Liver (tissue), 8 donors: ENCODE measurements at regions not wholly inside any gene's neighbourhood (a gene's known extent, or its start where the extent isn't known, plus 50 kb on each side); places are given as distances from the start of the nearest gene placed in this dataset.

Experiments used
- DNase-seq: peaks from one replicate; pipeline ENCODE4 v3.0.0-alpha.2; 2017; ENCODE audit warnings: low spot score
- H3K27ac ChIP-seq, 2 donors: one replicate each; pipeline ENCODE4 v1.7.0; 2013; ENCODE audit warnings: inconsistent platforms in 2 of 2, low read length in 2 of 2, control low read depth in 1 of 2, low read depth in 1 of 2, mild to moderate bottlenecking in 1 of 2
- H3K27me3 ChIP-seq, 4 donors: one replicate each; pipeline versions ENCODE4 v1.6.1 to v1.7.0; 2013; ENCODE audit warnings: low read length in 3 of 4, inconsistent platforms in 1 of 4, mild to moderate bottlenecking in 1 of 4, moderate library complexity in 1 of 4; ENCODE audit not compliant: control insufficient read depth in 4 of 4, insufficient read depth in 4 of 4
- H3K36me3 ChIP-seq, 4 donors: one replicate each; pipeline versions ENCODE4 v1.6.1 to v1.7.0; 2013; ENCODE audit warnings: low read length in 3 of 4, mild to moderate bottlenecking in 3 of 4, low read depth in 1 of 4, moderate library complexity in 1 of 4; ENCODE audit not compliant: control insufficient read depth in 4 of 4, insufficient read depth in 3 of 4
- H3K4me1 ChIP-seq, 4 donors: one replicate each; pipeline versions ENCODE4 v1.6.1 to v1.7.0; 2013; ENCODE audit warnings: low read length in 3 of 4, mild to moderate bottlenecking in 3 of 4, moderate library complexity in 1 of 4; ENCODE audit not compliant: control insufficient read depth in 4 of 4, insufficient read depth in 4 of 4
- H3K4me3 ChIP-seq, 3 donors: one replicate each; pipeline versions ENCODE4 v1.6.1 to v1.7.0; 2013; ENCODE audit warnings: low read length in 3 of 3, control low read depth in 1 of 3, low read depth in 1 of 3, mild to moderate bottlenecking in 1 of 3
- H3K9ac ChIP-seq, 2 donors: one replicate each; pipeline ENCODE4 v1.7.0; 2013; ENCODE audit warnings: low read length in 2 of 2, mild to moderate bottlenecking in 2 of 2, moderate library complexity in 2 of 2, control low read depth in 1 of 2, low read depth in 1 of 2
- H3K9me3 ChIP-seq, 4 donors: one replicate each; pipeline versions ENCODE4 v1.6.1 to v1.7.0; 2013; ENCODE audit warnings: low read length in 3 of 4; ENCODE audit not compliant: control insufficient read depth in 4 of 4
- ATF3 ChIP-seq: IDR thresholded peaks from 2 replicates; pipeline ENCODE4 v1.6.1; 2016; ENCODE audit warnings: antibody characterized with exemption
- CTCF ChIP-seq: fragments of 150-350 bp; IDR thresholded peaks from 2 replicates; pipeline ENCODE4 v1.5.1; 2017; ENCODE audit warnings: improper control_type of control experiment, low read depth, low read length; ENCODE audit not compliant: missing input control
- EGR1 ChIP-seq, 2 donors: IDR thresholded peaks; 2 replicates each; pipeline ENCODE4 v1.6.1; 2016 to 2018; ENCODE audit warnings: antibody characterized with exemption in 2 of 2, low read depth in 2 of 2
- FOXA1 ChIP-seq: IDR thresholded peaks from 2 replicates; pipeline ENCODE4 v1.6.1; 2016; ENCODE audit warnings: antibody characterized with exemption
- FOXA2 ChIP-seq: IDR thresholded peaks from 2 replicates; pipeline ENCODE4 v1.6.1; 2016; ENCODE audit warnings: antibody characterized with exemption
- GABPA ChIP-seq, 2 donors: IDR thresholded peaks in 1 of 2; conservative IDR thresholded peaks in 1 of 2; 2 replicates each; pipeline ENCODE4 v1.6.1; 2016; ENCODE audit warnings: antibody characterized with exemption in 2 of 2, mild to moderate bottlenecking in 1 of 2, moderate library complexity in 1 of 2
- HNF4A ChIP-seq, 2 donors: conservative IDR thresholded peaks; 2 replicates each; pipeline ENCODE4 v1.6.1; 2016; ENCODE audit warnings: antibody characterized with exemption in 2 of 2, mild to moderate bottlenecking in 2 of 2
- HNF4G ChIP-seq: IDR thresholded peaks from 2 replicates; pipeline ENCODE4 v1.6.1; 2016; ENCODE audit warnings: antibody characterized with exemption
- JUND ChIP-seq, 2 donors: IDR thresholded peaks; 2 replicates each; pipeline ENCODE4 v1.6.1; 2016; ENCODE audit warnings: antibody characterized with exemption in 2 of 2
- MAX ChIP-seq: IDR thresholded peaks from 2 replicates; pipeline ENCODE4 v1.6.1; 2016; ENCODE audit warnings: antibody characterized with exemption
- NR2F2 ChIP-seq: IDR thresholded peaks from 2 replicates; pipeline ENCODE4 v1.6.1; 2016; ENCODE audit warnings: antibody characterized with exemption
- RAD21 ChIP-seq, 2 donors: IDR thresholded peaks; 2 replicates each; pipeline ENCODE4 v1.6.1; 2016; ENCODE audit warnings: antibody characterized with exemption in 2 of 2, mild to moderate bottlenecking in 2 of 2
- REST ChIP-seq: IDR thresholded peaks from 2 replicates; pipeline ENCODE4 v1.6.1; 2016; ENCODE audit warnings: antibody characterized with exemption, mild to moderate bottlenecking
- RXRA ChIP-seq, 2 donors: IDR thresholded peaks; 2 replicates each; pipeline ENCODE4 v1.6.1; 2017 to 2018; ENCODE audit warnings: antibody characterized with exemption in 2 of 2, mild to moderate bottlenecking in 1 of 2
- SP1 ChIP-seq: IDR thresholded peaks from 2 replicates; pipeline ENCODE4 v1.6.1; 2018; ENCODE audit warnings: antibody characterized with exemption, mild to moderate bottlenecking
- TAF1 ChIP-seq: conservative IDR thresholded peaks from 2 replicates; pipeline ENCODE4 v1.6.1; 2016; ENCODE audit warnings: antibody characterized with exemption, mild to moderate bottlenecking
- YY1 ChIP-seq: IDR thresholded peaks from 2 replicates; pipeline ENCODE4 v1.6.1; 2016; ENCODE audit warnings: antibody characterized with exemption, mild to moderate bottlenecking
- ZBTB33 ChIP-seq: IDR thresholded peaks from 2 replicates; pipeline ENCODE4 v1.6.1; 2016; ENCODE audit warnings: antibody characterized with exemption
- WGBS: extraction: QIAGEN DNeasy Blood & Tissue Kit; methylation state at CpG from one replicate; pipeline ENCODE4 v1.1.7; 2013; 5-methylcytosine and 5-hydroxymethylcytosine counted together
- donor health status: healthy.
- donor health status: healthy.
- donor health status: healthy.
- donor health status: healthy.
- donor health status: healthy.

GRCh38 chr4:128366212-128366611 is 78.6 kb upstream of the PGRMC2 start:
- Histone ChIP-seq H3K9ac (no peak overlapping the region), H3K9me3 (no peaks in the 10 kb centered on the region), H3K27me3 (no peaks in the 10 kb centered on the region), H3K36me3 (no peaks in the 10 kb centered on the region), H3K27ac (no peak overlapping the region), H3K4me3 (no peak overlapping the region), H3K4me1 (no peaks in the 10 kb centered on the region)
- WGBS: 96% methylated on average over 4 of the region's 4 CpGs
- no peak for DNase-seq
- no peak for TF ChIP-seq YY1
- TF ChIP-seq EGR1 (IDR thresholded peaks at IDR 0.05; ENCODE audit: low read depth in 2 of 2): no peak
- no peak for TF ChIP-seq HNF4A (conservative IDR thresholded peaks at IDR 0.05)
- TF ChIP-seq JUND (IDR thresholded peaks at IDR 0.05): no peak
- no peak for TF ChIP-seq MAX
- TF ChIP-seq ATF3: no peak
- TF ChIP-seq HNF4G: no peak
- no peak for TF ChIP-seq RAD21 (IDR thresholded peaks at IDR 0.05)
- no peak for TF ChIP-seq REST
- TF ChIP-seq ZBTB33: no peak

- WGBS: 96% methylated on average over 7 of the region's 7 CpGs
- Histone ChIP-seq H3K4me1 (no peaks in the 10 kb centered on the region), H3K27ac (no peak overlapping the region), H3K9me3 (no peaks in the 10 kb centered on the region), H3K36me3 (no peaks in the 10 kb centered on the region), H3K27me3 (no peaks in the 10 kb centered on the region), H3K4me3 (no peak overlapping the region), H3K9ac (no peak overlapping the region)
- DNase-seq: no peak
- TF ChIP-seq YY1 (no peak), RXRA (IDR thresholded peaks at IDR 0.05) (no peak), HNF4A (conservative IDR thresholded peaks at IDR 0.05) (no peak), FOXA2 (no peak), GABPA (IDR thresholded peaks at IDR 0.05 in 1 of 2, conservative IDR thresholded peaks at IDR 0.05 in 1 of 2) (no peak), JUND (IDR thresholded peaks at IDR 0.05) (no peak), EGR1 (IDR thresholded peaks at IDR 0.05; ENCODE audit: low read depth in 2 of 2) (no peak), HNF4G (no peak), TAF1 (no peak), FOXA1 (no peak), CTCF (no peak), NR2F2 (no peak), ZBTB33 (no peak), SP1 (no peak), MAX (no peak), ATF3 (no peak), RAD21 (IDR thresholded peaks at IDR 0.05) (no peak), REST (no peak)
Observed at GRCh38 chr4:128364565-128364964, 77.0 kb upstream of the PGRMC2 start.
